ENCODE measurements at regions not wholly inside any gene's neighbourhood (a gene's known extent, or its start where the extent isn't known, plus 50 kb on each side); places are given as distances from the start of the nearest gene placed in this dataset.

- no peak for DNase-seq
Measured at GRCh38 chr1:22221233-22221780, 78.4 kb upstream of the WNT4 start.

- DNase-seq = no peak
Measured at GRCh38 chr1:22222723-22223122, 79.8 kb upstream of the WNT4 start.

- no peak for DNase-seq
Measured at GRCh38 chr1:22223176-22223575, 80.3 kb upstream of the WNT4 start.

- no peak for DNase-seq
Measured at GRCh38 chr1:22224091-22224490, 81.2 kb upstream of the WNT4 start.

GRCh38 chr1:22224631-22225030 lies 81.7 kb upstream of the WNT4 start:
- DNase-seq = no peak

GRCh38 chr1:22225858-22226589 lies 83.1 kb upstream of the WNT4 start:
- no peak for DNase-seq

- DNase-seq = no peak
Measured at GRCh38 chr1:22228074-22228473, 85.2 kb upstream of the WNT4 start.

GRCh38 chr1:22228505-22228911 lies 85.6 kb upstream of the WNT4 start:
- DNase-seq = peak; percentile 35

- no peak for DNase-seq
Measured at GRCh38 chr1:22229379-22229778, 86.5 kb upstream of the WNT4 start.

- DNase-seq = no peak
Measured at GRCh38 chr1:22231068-22231593, 88.2 kb upstream of the WNT4 start.

GRCh38 chr1:22231995-22232690 lies 89.2 kb upstream of the WNT4 start:
- no peak for DNase-seq

GRCh38 chr1:22233222-22233621 lies 90.3 kb upstream of the WNT4 start:
- no peak for DNase-seq

GRCh38 chr1:22234476-22235030 lies 91.7 kb upstream of the WNT4 start:
- DNase-seq = no peak

- DNase-seq = no peak
Measured at GRCh38 chr1:22236166-22236565, 93.3 kb upstream of the WNT4 start.

GRCh38 chr1:22236900-22237299 lies 94.0 kb upstream of the WNT4 start:
- no peak for DNase-seq

GRCh38 chr1:22237433-22238093 lies 94.7 kb upstream of the WNT4 start:
- DNase-seq = no peak

- DNase-seq = no peak
Measured at GRCh38 chr1:22238356-22239224, 95.7 kb upstream of the WNT4 start.

- DNase-seq = no peak
Measured at GRCh38 chr1:22239378-22239777, 96.5 kb upstream of the WNT4 start.

- DNase-seq = no peak
Measured at GRCh38 chr1:22241250-22241649, 98.4 kb upstream of the WNT4 start.

GRCh38 chr1:22241811-22242210 lies 98.9 kb upstream of the WNT4 start:
- no peak for DNase-seq

- no peak for DNase-seq
Measured at GRCh38 chr1:22245100-22245650, 102.3 kb upstream of the WNT4 start.

GRCh38 chr1:22245726-22246125 lies 102.8 kb upstream of the WNT4 start:
- DNase-seq = no peak

Measured in NCI-H146 (cell line).